Sigmoid colon (tissue), 6 donors: ENCODE measurements at regions not wholly inside any gene's neighbourhood (a gene's known extent, or its start where the extent isn't known, plus 50 kb on each side); places are given as distances from the start of the nearest gene placed in this dataset.

Source experiments
- DNase-seq: peaks from one replicate; pipeline ENCODE4 v3.0.0-alpha.2; 2019
- H3K27ac ChIP-seq, 4 donors: fragments of 200-600 bp; sonication (generic); one replicate each; pipeline ENCODE4 v1.5.1; 2016 to 2019; ENCODE audit warnings: mild to moderate bottlenecking in 1 of 4
- H3K27me3 ChIP-seq, 3 donors: fragments of 200-600 bp; sonication (generic); one replicate each; pipeline ENCODE4 v1.5.1; 2019; ENCODE audit warnings: mild to moderate bottlenecking in 1 of 3
- H3K36me3 ChIP-seq, 4 donors: fragments of 200-600 bp; sonication (generic); one replicate each; pipeline ENCODE4 v1.5.1; 2016 to 2019
- H3K4me1 ChIP-seq, 4 donors: fragments of 200-600 bp; sonication (generic); one replicate each; pipeline ENCODE4 v1.5.1; 2017 to 2019
- H3K4me3 ChIP-seq, 4 donors: fragments of 200-600 bp; sonication (generic); one replicate each; pipeline ENCODE4 v1.5.1; 2017 to 2019; ENCODE audit warnings: mild to moderate bottlenecking in 2 of 4, moderate library complexity in 1 of 4
- H3K9me3 ChIP-seq, 4 donors: fragments of 200-600 bp in 3 of 4; sonication (generic) in 3 of 4; one replicate each; pipeline versions ENCODE4 v1.5.1 to v1.6.1; 2013 to 2019
- CTCF ChIP-seq, 4 experiments: fragments of 450-650 bp in 3 of 4; fragments of 200-600 bp in 1 of 4; IDR thresholded peaks; one replicate each; pipeline ENCODE4 v1.5.1; 2016 to 2019; ENCODE audit warnings: antibody characterized with exemption in 4 of 4, mild to moderate bottlenecking in 3 of 4, moderate library complexity in 2 of 4
- EP300 ChIP-seq, 4 donors: sonication (generic); formaldehyde crosslinking; IDR thresholded peaks; one replicate each; pipeline ENCODE4 v1.6.1; 2017; ENCODE audit warnings: antibody characterized with exemption in 4 of 4
- POLR2A ChIP-seq, 2 donors: fragments of 450-650 bp; IDR thresholded peaks; one replicate each; pipeline ENCODE4 v1.6.1; 2016; ENCODE audit warnings: antibody characterized with exemption in 2 of 2, mild to moderate bottlenecking in 2 of 2, moderate library complexity in 2 of 2
- POLR2AphosphoS5 ChIP-seq, 4 donors: sonication (generic); formaldehyde crosslinking; IDR thresholded peaks; one replicate each; pipeline ENCODE4 v1.6.1; 2017; ENCODE audit warnings: antibody characterized with exemption in 4 of 4
- WGBS, 2 donors: extraction: QIAGEN DNeasy Blood & Tissue Kit; methylation state at CpG; one replicate each; pipeline ENCODE4 v1.1.7; 2013; 5-methylcytosine and 5-hydroxymethylcytosine counted together
- intact Hi-C: fragments of 100-400 bp; cut with DNase I; formaldehyde crosslinking; loops from one replicate; pipeline ENCODE4 v1.15.1; 2023
- donor health status: healthy with polysubstance abuse.
- donor health status: healthy.

DNA sequence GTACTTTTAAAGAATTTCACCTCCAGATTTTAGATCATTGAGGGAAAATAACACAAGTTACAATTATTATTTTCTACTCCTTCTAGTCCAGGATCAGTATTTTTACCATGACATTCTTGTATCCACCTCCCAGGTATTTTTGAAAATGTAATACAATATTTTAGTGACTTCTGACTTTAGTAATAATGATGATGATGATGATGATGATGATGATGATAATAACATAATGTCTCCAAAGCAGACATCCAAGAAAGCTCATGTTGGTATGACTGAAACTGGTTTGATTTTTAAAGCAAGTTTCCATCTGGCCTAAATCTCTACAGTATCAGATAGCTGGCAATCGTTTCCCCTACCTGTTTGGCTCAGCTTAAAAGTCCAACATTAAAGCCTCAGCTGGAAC, 140.0 kb upstream of the GULP1 start:
- Histone ChIP-seq H3K27ac (no peak overlapping the region), H3K9me3 (no peaks in the 10 kb centered on the region), H3K36me3 (no peaks in the 10 kb centered on the region), H3K4me3 (no peak overlapping the region), H3K4me1 (no peaks in the 10 kb centered on the region), H3K27me3 (no peaks in the 10 kb centered on the region)
- no peak for DNase-seq
- WGBS, 2 donors = 42 to 55% methylated on average over 1 of the region's 1 CpG
- intact Hi-C loops = no loop called here
- no peak for TF ChIP-seq POLR2A (IDR thresholded peaks at IDR 0.05)
- TF ChIP-seq EP300 (IDR thresholded peaks at IDR 0.05) = no peak
- TF ChIP-seq CTCF (IDR thresholded peaks at IDR 0.05) = no peak
- TF ChIP-seq POLR2AphosphoS5 (IDR thresholded peaks at IDR 0.05) = no peak

GRCh38 chr2:188158337-188159100, 133.2 kb upstream of the GULP1 start:
- Histone ChIP-seq H3K36me3 (no peaks in the 10 kb centered on the region), H3K27ac (no peak overlapping the region), H3K4me1 (no peaks in the 10 kb centered on the region), H3K27me3 (no peaks in the 10 kb centered on the region), H3K4me3 (no peak overlapping the region), H3K9me3 (no peaks in the 10 kb centered on the region)
- WGBS, 2 donors = 70 to 82% methylated on average over 9 of the region's 9 CpGs
- intact Hi-C loops = no loop called here
- TF ChIP-seq POLR2A (IDR thresholded peaks at IDR 0.05) (no peak), CTCF (IDR thresholded peaks at IDR 0.05) (no peak), POLR2AphosphoS5 (IDR thresholded peaks at IDR 0.05) (no peak), EP300 (IDR thresholded peaks at IDR 0.05) (no peak)
- no peak for DNase-seq

DNA sequence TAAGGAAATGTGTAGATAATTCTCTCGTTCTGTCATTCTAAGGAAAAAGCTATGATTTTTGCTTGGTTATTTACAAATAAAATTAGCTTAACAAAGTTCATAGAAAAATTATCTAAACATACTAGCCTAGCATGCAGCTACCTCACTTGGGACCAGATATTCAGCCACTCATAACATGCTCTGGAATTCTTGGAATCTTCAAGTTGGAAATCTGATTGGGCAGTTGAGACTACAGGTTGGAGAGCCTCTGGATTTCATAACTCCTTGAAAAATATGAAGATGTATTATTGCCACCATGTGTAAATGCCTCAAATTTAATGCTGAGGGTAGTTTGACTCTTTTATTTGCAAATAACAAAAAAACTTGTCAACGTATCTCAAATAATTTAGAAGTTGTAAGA, 132.2 kb upstream of the GULP1 start:
- H3K27me3 ChIP-seq = no peaks in the 10 kb centered on the region
- TF ChIP-seq EP300 (IDR thresholded peaks at IDR 0.05) (no peak), CTCF (IDR thresholded peaks at IDR 0.05) (no peak), POLR2A (IDR thresholded peaks at IDR 0.05) (no peak), POLR2AphosphoS5 (IDR thresholded peaks at IDR 0.05) (no peak)
- intact Hi-C loops = no loop called here
- no peak overlapping the region for H3K27ac ChIP-seq
- DNase-seq = no peak
- no peaks in the 10 kb centered on the region for H3K36me3 ChIP-seq
- H3K9me3 ChIP-seq = no peaks in the 10 kb centered on the region
- 74 to 91% methylated on average over 2 of the region's 2 CpGs for WGBS, 2 donors
- H3K4me1 ChIP-seq = no peaks in the 10 kb centered on the region
- no peak overlapping the region for H3K4me3 ChIP-seq

DNA sequence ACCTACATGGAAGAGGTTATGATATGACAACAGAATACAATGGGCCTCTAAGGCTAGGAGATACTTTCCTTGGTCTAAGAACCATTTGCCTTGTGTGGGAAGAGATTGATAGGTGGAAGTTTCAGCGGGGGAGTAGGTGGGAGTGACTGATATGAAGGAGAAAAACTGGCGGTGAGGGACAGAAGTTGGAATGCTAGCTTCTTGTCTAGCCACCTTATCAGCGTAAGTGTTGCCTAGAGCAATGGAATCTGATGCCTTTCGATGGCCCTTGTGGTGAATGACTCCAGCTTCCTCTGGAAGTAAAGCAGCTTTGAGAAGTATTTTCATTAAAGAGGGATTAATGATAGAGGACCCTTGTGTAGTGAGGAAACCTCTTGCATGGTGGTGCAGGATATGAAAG, 121.3 kb upstream of the GULP1 start:
- TF ChIP-seq CTCF (IDR thresholded peaks at IDR 0.05) (no peak), POLR2AphosphoS5 (IDR thresholded peaks at IDR 0.05) (no peak), POLR2A (IDR thresholded peaks at IDR 0.05) (no peak), EP300 (IDR thresholded peaks at IDR 0.05) (no peak)

GRCh38 chr2:188176620-188177019, 115.1 kb upstream of the GULP1 start:
- Histone ChIP-seq H3K9me3 (no peaks in the 10 kb centered on the region), H3K4me1 (no peaks in the 10 kb centered on the region), H3K27ac (no peak overlapping the region), H3K4me3 (no peak overlapping the region), H3K36me3 (no peaks in the 10 kb centered on the region), H3K27me3 (no peaks in the 10 kb centered on the region)
- DNase-seq = no peak
- intact Hi-C loops = no loop called here
- TF ChIP-seq POLR2A (IDR thresholded peaks at IDR 0.05) (no peak), CTCF (IDR thresholded peaks at IDR 0.05) (no peak), POLR2AphosphoS5 (IDR thresholded peaks at IDR 0.05) (no peak), EP300 (IDR thresholded peaks at IDR 0.05) (no peak)

More for the DNA sequence above, 121.3 kb upstream of the GULP1 start:
- H3K4me3 ChIP-seq = no peak overlapping the region
- H3K27me3 ChIP-seq = no peaks in the 10 kb centered on the region
- intact Hi-C loops = no loop called here
- 92% methylated on average over 4 of the region's 4 CpGs for WGBS, 2 donors
- DNase-seq = no peak
- no peaks in the 10 kb centered on the region for H3K36me3 ChIP-seq
- no peaks in the 10 kb centered on the region for H3K4me1 ChIP-seq
- no peak overlapping the region for H3K27ac ChIP-seq
- H3K9me3 ChIP-seq = no peaks in the 10 kb centered on the region
